GM12891 (cell line): ENCODE measurements at regions not wholly inside any gene's neighbourhood (a gene's known extent, or its start where the extent isn't known, plus 50 kb on each side); places are given as distances from the start of the nearest gene placed in this dataset.

Experiments used
- POLR2AphosphoS5 ChIP-seq: IDR thresholded peaks from 2 replicates; pipeline ENCODE4 v1.6.1; 2011; ENCODE audit warnings: low read depth, low read length, control low read depth
- SPI1 ChIP-seq: IDR thresholded peaks from 2 replicates; pipeline ENCODE4 v1.6.1; 2011; ENCODE audit warnings: low read depth, low read length, control low read depth
- TAF1 ChIP-seq: IDR thresholded peaks from 2 replicates; pipeline ENCODE4 v1.6.1; 2011; ENCODE audit warnings: low read depth, low read length, control low read depth

- TF ChIP-seq TAF1 (no peak), POLR2AphosphoS5 (no peak), SPI1 (no peak)
Observed at GRCh38 chr5:93346301-93346700, 234.7 kb downstream of the NR2F1-AS1 start.
